ENCODE measurements at regions not wholly inside any gene's neighbourhood (a gene's known extent, or its start where the extent isn't known, plus 50 kb on each side); places are given as distances from the start of the nearest gene placed in this dataset.

DNA sequence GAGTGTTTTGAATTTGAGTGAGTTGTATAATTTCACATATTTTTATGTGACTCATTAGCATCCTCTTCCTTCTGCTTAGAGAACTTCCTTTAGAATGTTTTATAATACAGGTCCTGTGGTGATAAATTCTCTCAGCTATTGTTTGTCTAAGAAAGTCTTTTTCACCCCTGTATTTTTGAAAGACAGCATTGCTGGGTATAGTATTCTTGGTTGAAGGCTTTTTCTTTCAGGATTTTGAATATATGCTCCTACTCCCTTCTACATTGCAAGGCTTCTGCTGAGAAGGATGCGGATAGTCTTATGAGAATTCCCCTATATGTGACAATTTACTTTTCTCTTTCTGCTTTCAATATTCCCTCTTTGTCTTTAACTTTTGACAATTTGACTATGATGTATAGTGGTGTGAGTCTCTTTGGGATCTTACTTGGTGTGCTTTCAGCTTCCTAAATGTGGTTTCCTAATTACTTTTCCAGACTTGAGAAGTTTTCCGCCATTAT, 118.9 kb upstream of the HMGA2 start:
- no peaks in the 10 kb centered on the region for H3K36me3 ChIP-seq (ENCODE audit: low read depth)
- H3K9me2 ChIP-seq (ENCODE audit: insufficient read depth): no peaks in the 10 kb centered on the region
- no peak overlapping the region for H3K4me3 ChIP-seq
- intact Hi-C loops (cut with micrococcal nuclease; ENCODE audit: unreplicated experiment): no loop called here
- H3K27ac ChIP-seq: no peak overlapping the region
- no peak overlapping the region for H2AFZ ChIP-seq
- no peak for DNase-seq
- no peaks in the 10 kb centered on the region for H3K79me2 ChIP-seq (ENCODE audit: low read depth)
- H3F3A ChIP-seq (ENCODE audit: insufficient read depth, low read depth): no peaks in the 10 kb centered on the region
- no peaks in the 10 kb centered on the region for H3K27me3 ChIP-seq (ENCODE audit: insufficient read depth, low read depth)
- H3K4me1 ChIP-seq (replicated peaks; ENCODE audit: insufficient read depth): no peaks in the 10 kb centered on the region
- no peak for TF ChIP-seq EZH2 (IDR thresholded peaks at IDR 0.05; ENCODE audit: low read depth)
- TF ChIP-seq, protein P1, sequence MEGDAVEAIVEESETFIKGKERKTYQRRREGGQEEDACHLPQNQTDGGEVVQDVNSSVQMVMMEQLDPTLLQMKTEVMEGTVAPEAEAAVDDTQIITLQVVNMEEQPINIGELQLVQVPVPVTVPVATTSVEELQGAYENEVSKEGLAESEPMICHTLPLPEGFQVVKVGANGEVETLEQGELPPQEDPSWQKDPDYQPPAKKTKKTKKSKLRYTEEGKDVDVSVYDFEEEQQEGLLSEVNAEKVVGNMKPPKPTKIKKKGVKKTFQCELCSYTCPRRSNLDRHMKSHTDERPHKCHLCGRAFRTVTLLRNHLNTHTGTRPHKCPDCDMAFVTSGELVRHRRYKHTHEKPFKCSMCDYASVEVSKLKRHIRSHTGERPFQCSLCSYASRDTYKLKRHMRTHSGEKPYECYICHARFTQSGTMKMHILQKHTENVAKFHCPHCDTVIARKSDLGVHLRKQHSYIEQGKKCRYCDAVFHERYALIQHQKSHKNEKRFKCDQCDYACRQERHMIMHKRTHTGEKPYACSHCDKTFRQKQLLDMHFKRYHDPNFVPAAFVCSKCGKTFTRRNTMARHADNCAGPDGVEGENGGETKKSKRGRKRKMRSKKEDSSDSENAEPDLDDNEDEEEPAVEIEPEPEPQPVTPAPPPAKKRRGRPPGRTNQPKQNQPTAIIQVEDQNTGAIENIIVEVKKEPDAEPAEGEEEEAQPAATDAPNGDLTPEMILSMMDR (conservative IDR thresholded peaks at IDR 0.05): no peak
- ChIA-PET CTCF (interaction anchor here (1.0 kb wide), 1 partner anchor 148 kb away, joined by 3 read pairs; no protein-coding TSS in a partner anchor), POLR2A (ENCODE audit: unreplicated experiment) (no interaction called here)
- BruUV-seq (replicated peaks): no TSS peak
- H4K20me1 ChIP-seq (ENCODE audit: insufficient read depth): no peaks in the 10 kb centered on the region
- H3K4me2 ChIP-seq: no peak overlapping the region
- peaks cover 26% of the 10 kb centered on the region for H3K9me3 ChIP-seq (ENCODE audit: insufficient read depth, low read depth)

DNA sequence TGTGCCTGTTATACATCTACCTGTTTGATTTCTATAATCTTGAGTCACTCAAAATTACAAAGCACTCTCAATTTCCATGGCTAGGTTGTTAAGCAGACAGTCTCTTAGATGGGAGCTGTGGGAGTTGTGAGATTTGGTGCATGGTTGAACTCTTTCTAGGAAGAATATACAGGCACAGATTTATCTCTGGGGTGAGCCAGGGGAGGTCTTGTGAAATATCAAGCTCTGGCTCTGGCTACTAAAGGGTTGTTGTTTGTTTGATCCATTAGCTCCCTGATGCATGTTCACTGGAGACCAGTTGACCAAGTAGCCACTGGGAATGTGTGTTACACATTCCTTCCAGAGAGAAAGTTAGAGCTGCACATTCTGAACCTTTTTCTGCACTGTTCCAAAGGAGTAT, 117.2 kb upstream of the HMGA2 start:
- no peaks in the 10 kb centered on the region for H3K27me3 ChIP-seq (ENCODE audit: insufficient read depth, low read depth)
- no peaks in the 10 kb centered on the region for H3F3A ChIP-seq (ENCODE audit: insufficient read depth, low read depth)
- no peaks in the 10 kb centered on the region for H3K4me1 ChIP-seq (replicated peaks; ENCODE audit: insufficient read depth)
- no peak overlapping the region for H3K27ac ChIP-seq
- CTCF ChIA-PET: no interaction called here
- POLR2A ChIA-PET (ENCODE audit: unreplicated experiment): no interaction called here
- no TSS peak for BruUV-seq (replicated peaks)
- no peaks in the 10 kb centered on the region for H4K20me1 ChIP-seq (ENCODE audit: insufficient read depth)
- H2AFZ ChIP-seq: no peak overlapping the region
- intact Hi-C loops (cut with micrococcal nuclease; ENCODE audit: unreplicated experiment): no loop called here
- DNase-seq: no peak
- peaks cover 26% of the 10 kb centered on the region for H3K9me3 ChIP-seq (ENCODE audit: insufficient read depth, low read depth)
- H3K4me3 ChIP-seq: no peak overlapping the region
- H3K4me2 ChIP-seq: no peak overlapping the region
- no peaks in the 10 kb centered on the region for H3K36me3 ChIP-seq (ENCODE audit: low read depth)
- H3K9me2 ChIP-seq (ENCODE audit: insufficient read depth): no peaks in the 10 kb centered on the region
- no peak for TF ChIP-seq EZH2 (IDR thresholded peaks at IDR 0.05; ENCODE audit: low read depth)
- TF ChIP-seq, protein P1 (conservative IDR thresholded peaks at IDR 0.05): no peak
- H3K79me2 ChIP-seq (ENCODE audit: low read depth): no peaks in the 10 kb centered on the region

DNA sequence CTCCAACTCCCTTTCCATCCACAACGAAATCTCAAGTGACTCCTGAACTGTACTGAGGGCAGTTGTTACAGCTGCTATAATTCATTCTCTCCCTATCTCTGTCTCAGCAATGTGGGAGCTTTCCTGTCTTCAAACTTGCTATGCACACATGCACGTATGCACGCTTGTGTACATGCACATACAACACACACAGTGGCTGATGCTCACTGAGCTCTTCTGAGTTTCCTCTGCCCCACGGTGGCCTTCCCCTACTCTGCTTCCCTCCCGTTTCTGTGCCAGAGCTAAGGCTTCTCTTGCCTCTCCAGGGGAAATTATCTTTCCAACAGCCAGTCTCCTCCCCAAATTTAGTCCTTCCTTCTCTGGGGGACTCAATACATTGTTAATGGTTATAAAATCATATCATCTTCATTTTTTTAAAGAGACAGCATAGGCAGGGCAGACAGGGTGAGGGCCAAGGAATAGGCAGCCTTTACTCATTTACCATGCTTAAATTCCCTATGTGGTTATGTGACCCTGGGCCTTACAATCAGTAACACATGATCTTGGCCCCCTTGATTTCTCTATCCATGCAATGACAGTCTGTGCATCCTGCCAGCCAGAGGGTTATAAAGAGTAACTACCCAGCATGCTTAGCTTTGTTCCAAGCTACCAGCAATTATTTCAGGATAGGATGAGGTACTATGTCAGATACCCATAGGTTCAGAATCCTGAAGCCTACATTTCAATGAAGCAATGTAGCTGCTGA, 111.9 kb upstream of the HMGA2 start:
- no peaks in the 10 kb centered on the region for H3F3A ChIP-seq (ENCODE audit: insufficient read depth, low read depth)
- H3K9me3 ChIP-seq (ENCODE audit: insufficient read depth, low read depth): no peaks in the 10 kb centered on the region
- H3K79me2 ChIP-seq (ENCODE audit: low read depth): no peaks in the 10 kb centered on the region
- H3K27me3 ChIP-seq (ENCODE audit: insufficient read depth, low read depth): no peaks in the 10 kb centered on the region
- no peak overlapping the region for H3K27ac ChIP-seq
- ChIA-PET POLR2A (ENCODE audit: unreplicated experiment) (no interaction called here), CTCF (no interaction called here)
- H3K4me2 ChIP-seq: no peak overlapping the region
- intact Hi-C loops (cut with micrococcal nuclease; ENCODE audit: unreplicated experiment): no loop called here
- H3K4me3 ChIP-seq: no peak overlapping the region
- no peak for DNase-seq
- H2AFZ ChIP-seq: no peak overlapping the region
- H3K4me1 ChIP-seq (replicated peaks; ENCODE audit: insufficient read depth): no peaks in the 10 kb centered on the region
- no peak for TF ChIP-seq EZH2 (IDR thresholded peaks at IDR 0.05; ENCODE audit: low read depth)
- TF ChIP-seq, protein P1 (conservative IDR thresholded peaks at IDR 0.05): no peak
- H3K36me3 ChIP-seq (ENCODE audit: low read depth): no peaks in the 10 kb centered on the region
- no peaks in the 10 kb centered on the region; the same call in 1 of the 2 replicates for H3K9me2 ChIP-seq (ENCODE audit: insufficient read depth)
- no TSS peak for BruUV-seq (replicated peaks)
- no peaks in the 10 kb centered on the region for H4K20me1 ChIP-seq (ENCODE audit: insufficient read depth)

Measured in PC-9 (cell line).